ENCODE measurements at regions not wholly inside any gene's neighbourhood (a gene's known extent, or its start where the extent isn't known, plus 50 kb on each side); places are given as distances from the start of the nearest gene placed in this dataset.

GRCh38 chr7:80333040-80333439, 178.8 kb downstream of the GNAT3 start:
- intact Hi-C loops (cut with micrococcal nuclease; ENCODE audit: unreplicated experiment), result no loop called here
- H3K4me3 ChIP-seq (ENCODE audit: low read depth, low read length, poor library complexity, severe bottlenecking), result no peak overlapping the region
- no peaks in the 10 kb centered on the region for H3K9me3 ChIP-seq (ENCODE audit: low read length)
- ChIA-PET CTCF (ENCODE audit: unreplicated experiment) (no interaction called here), POLR2A (no interaction called here)
- no TSS peak for BruUV-seq (replicated peaks)
- no peaks in the 10 kb centered on the region for H4K20me1 ChIP-seq (ENCODE audit: insufficient read depth, low read length)
- TF ChIP-seq EZH2phosphoT487 (IDR thresholded peaks at IDR 0.05; ENCODE audit: borderline replicate concordance, low read depth, low read length), result no peak
- TF ChIP-seq CTCF (conservative IDR thresholded peaks at IDR 0.05; ENCODE audit: low read length), result no peak
- no peak overlapping the region for H2AFZ ChIP-seq (ENCODE audit: low read length)
- H3K9me2 ChIP-seq (ENCODE audit: insufficient read depth, low read length), result no peaks in the 10 kb centered on the region
- H3K36me3 ChIP-seq (ENCODE audit: insufficient read depth, low read length), result no peaks in the 10 kb centered on the region
- no peaks in the 10 kb centered on the region for H3K4me1 ChIP-seq (ENCODE audit: insufficient read depth, low read length, poor library complexity, severe bottlenecking)
- no peak overlapping the region for H3K4me2 ChIP-seq (ENCODE audit: low read length)
- no peak for DNase-seq (ENCODE audit: low spot score)
- H3K79me2 ChIP-seq (ENCODE audit: insufficient read depth, low read depth, low read length), result no peaks in the 10 kb centered on the region
- no peak overlapping the region for H3K27ac ChIP-seq (ENCODE audit: low read depth, low read length, poor library complexity, severe bottlenecking)

- Histone ChIP-seq H3K36me3 (ENCODE audit: insufficient read depth, low read length) (no peaks in the 10 kb centered on the region), H3K79me2 (ENCODE audit: insufficient read depth, low read depth, low read length) (no peaks in the 10 kb centered on the region), H3K27ac (ENCODE audit: low read depth, low read length, poor library complexity, severe bottlenecking) (no peak overlapping the region), H3K4me2 (ENCODE audit: low read length) (no peak overlapping the region), H3K9me2 (ENCODE audit: insufficient read depth, low read length) (no peaks in the 10 kb centered on the region), H3K4me3 (ENCODE audit: low read depth, low read length, poor library complexity, severe bottlenecking) (no peak overlapping the region), H2AFZ (ENCODE audit: low read length) (no peak overlapping the region), H3K9me3 (ENCODE audit: low read length) (no peaks in the 10 kb centered on the region), H3K4me1 (ENCODE audit: insufficient read depth, low read length, poor library complexity, severe bottlenecking) (no peaks in the 10 kb centered on the region), H4K20me1 (ENCODE audit: insufficient read depth, low read length) (no peaks in the 10 kb centered on the region)
- CTCF ChIA-PET (ENCODE audit: unreplicated experiment), result no interaction called here
- POLR2A ChIA-PET, result interaction anchor here (0.6 kb wide), 1 partner anchor 692 kb away, joined by 3 read pairs; no protein-coding TSS in a partner anchor
- TF ChIP-seq CTCF (conservative IDR thresholded peaks at IDR 0.05; ENCODE audit: low read length), result no peak
- no peak for TF ChIP-seq EZH2phosphoT487 (IDR thresholded peaks at IDR 0.05; ENCODE audit: borderline replicate concordance, low read depth, low read length)
- intact Hi-C loops (cut with micrococcal nuclease; ENCODE audit: unreplicated experiment), result no loop called here
- no peak for DNase-seq (ENCODE audit: low spot score)
- no TSS peak for BruUV-seq (replicated peaks)
These were observed 181.4 kb downstream of the GNAT3 start for GRCh38 chr7:80330434-80330833.

GRCh38 chr7:80324032-80324431, 187.8 kb downstream of the GNAT3 start:
- Histone ChIP-seq H3K4me1 (ENCODE audit: insufficient read depth, low read length, poor library complexity, severe bottlenecking) (no peaks in the 10 kb centered on the region), H4K20me1 (ENCODE audit: insufficient read depth, low read length) (no peaks in the 10 kb centered on the region), H3K9me2 (ENCODE audit: insufficient read depth, low read length) (no peaks in the 10 kb centered on the region), H3K4me3 (ENCODE audit: low read depth, low read length, poor library complexity, severe bottlenecking) (no peak overlapping the region), H3K4me2 (ENCODE audit: low read length) (no peak overlapping the region), H3K36me3 (ENCODE audit: insufficient read depth, low read length) (no peaks in the 10 kb centered on the region), H3K27ac (ENCODE audit: low read depth, low read length, poor library complexity, severe bottlenecking) (no peak overlapping the region), H2AFZ (ENCODE audit: low read length) (no peak overlapping the region), H3K9me3 (ENCODE audit: low read length) (no peaks in the 10 kb centered on the region), H3K79me2 (ENCODE audit: insufficient read depth, low read depth, low read length) (no peaks in the 10 kb centered on the region)
- intact Hi-C loops (cut with micrococcal nuclease; ENCODE audit: unreplicated experiment), result no loop called here
- DNase-seq (ENCODE audit: low spot score), result no peak
- no TSS peak for BruUV-seq (replicated peaks)
- ChIA-PET POLR2A (no interaction called here), CTCF (ENCODE audit: unreplicated experiment) (no interaction called here)
- TF ChIP-seq EZH2phosphoT487 (IDR thresholded peaks at IDR 0.05; ENCODE audit: borderline replicate concordance, low read depth, low read length), result no peak

All from OCI-LY7 (cell line).